ENCODE measurements at regions not wholly inside any gene's neighbourhood (a gene's known extent, or its start where the extent isn't known, plus 50 kb on each side); places are given as distances from the start of the nearest gene placed in this dataset.
"Not testable (repeated sequence)": the region's sequence is repeated elsewhere in the genome, so short reads cannot be mapped to it uniquely, and the experiment has no call there.

- ATAC-seq (no peak), DNase-seq (no peak)
- 81% methylated on average over 2 of the region's 2 CpGs for WGBS
- Histone ChIP-seq H3K27ac (ENCODE audit: low read length) (no peak overlapping the region), H3K4me1 (ENCODE audit: control insufficient read depth, insufficient read depth, low read length) (no peaks in the 10 kb centered on the region), H3K4me3 (ENCODE audit: low read length) (no peak overlapping the region), H3K9me3 (ENCODE audit: control insufficient read depth, low read length) (no peaks in the 10 kb centered on the region), H3K27me3 (ENCODE audit: control insufficient read depth, insufficient read depth) (no peaks in the 10 kb centered on the region)
- intact Hi-C loops (cut with DNase I), result no loop called here
Observed at GRCh38 chr3:164377466-164377865, 700.8 kb downstream of the SI start.

- intact Hi-C loops (cut with DNase I), result no loop called here
- no peak for ATAC-seq
Observed at GRCh38 chr3:164375995-164376394, 702.3 kb downstream of the SI start.

GRCh38 chr3:164375538-164375937, 702.8 kb downstream of the SI start:
- ATAC-seq (no peak), DNase-seq (no peak)
- Histone ChIP-seq H3K27ac (ENCODE audit: low read length) (no peak overlapping the region), H3K27me3 (ENCODE audit: control insufficient read depth, insufficient read depth) (no peaks in the 10 kb centered on the region), H3K9me3 (ENCODE audit: control insufficient read depth, low read length) (no peaks in the 10 kb centered on the region), H3K4me3 (ENCODE audit: low read length) (no peak overlapping the region), H3K4me1 (ENCODE audit: control insufficient read depth, insufficient read depth, low read length) (no peaks in the 10 kb centered on the region)
- intact Hi-C loops (cut with DNase I), result no loop called here
- 93% methylated on average over 1 of the region's 1 CpG for WGBS

More at GRCh38 chr3:164375995-164376394, 702.3 kb downstream of the SI start:
- WGBS, result 84% methylated on average over 1 of the region's 1 CpG
- H3K27me3 ChIP-seq (ENCODE audit: control insufficient read depth, insufficient read depth), result no peaks in the 10 kb centered on the region
- no peak overlapping the region for H3K27ac ChIP-seq (ENCODE audit: low read length)
- no peak for DNase-seq
- H3K4me3 ChIP-seq (ENCODE audit: low read length), result no peak overlapping the region
- H3K9me3 ChIP-seq (ENCODE audit: control insufficient read depth, low read length), result no peaks in the 10 kb centered on the region
- H3K4me1 ChIP-seq (ENCODE audit: control insufficient read depth, insufficient read depth, low read length), result no peaks in the 10 kb centered on the region

- 69% methylated on average over 2 of the region's 2 CpGs for WGBS
- no peak for ATAC-seq
- no peak overlapping the region for H3K4me3 ChIP-seq (ENCODE audit: low read length)
- no peak overlapping the region for H3K27ac ChIP-seq (ENCODE audit: low read length)
- no peaks in the 10 kb centered on the region for H3K9me3 ChIP-seq (ENCODE audit: control insufficient read depth, low read length)
- no peaks in the 10 kb centered on the region for H3K27me3 ChIP-seq (ENCODE audit: control insufficient read depth, insufficient read depth)
- no peak for DNase-seq
- H3K4me1 ChIP-seq (ENCODE audit: control insufficient read depth, insufficient read depth, low read length), result no peaks in the 10 kb centered on the region
- intact Hi-C loops (cut with DNase I), result no loop called here
Observed at GRCh38 chr3:164371681-164372080, 706.6 kb downstream of the SI start.

GRCh38 chr3:164370970-164371369, 707.3 kb downstream of the SI start:
- 60% methylated on average over 5 of the region's 5 CpGs for WGBS
- no peak for ATAC-seq
- H3K9me3 ChIP-seq (ENCODE audit: control insufficient read depth, low read length), result no peaks in the 10 kb centered on the region
- intact Hi-C loops (cut with DNase I), result no loop called here
- no peak overlapping the region for H3K4me3 ChIP-seq (ENCODE audit: low read length)
- no peaks in the 10 kb centered on the region for H3K27me3 ChIP-seq (ENCODE audit: control insufficient read depth, insufficient read depth)
- no peak for DNase-seq
- H3K27ac ChIP-seq (ENCODE audit: low read length), result no peak overlapping the region
- H3K4me1 ChIP-seq (ENCODE audit: control insufficient read depth, insufficient read depth, low read length), result no peaks in the 10 kb centered on the region

GRCh38 chr3:164365242-164365641, 713.1 kb downstream of the SI start:
- no peaks in the 10 kb centered on the region for H3K27me3 ChIP-seq (ENCODE audit: control insufficient read depth, insufficient read depth)
- H3K27ac ChIP-seq (ENCODE audit: low read length), result no peak overlapping the region
- 64% methylated on average over 1 of the region's 1 CpG for WGBS
- no peak overlapping the region for H3K4me3 ChIP-seq (ENCODE audit: low read length)
- DNase-seq (no peak), ATAC-seq (no peak)
- intact Hi-C loops (cut with DNase I), result no loop called here
- H3K9me3 ChIP-seq (ENCODE audit: control insufficient read depth, low read length), result no peaks in the 10 kb centered on the region
- no peaks in the 10 kb centered on the region for H3K4me1 ChIP-seq (ENCODE audit: control insufficient read depth, insufficient read depth, low read length)

- no peak for DNase-seq
- H3K4me1 ChIP-seq (ENCODE audit: control insufficient read depth, insufficient read depth, low read length), result no peaks in the 10 kb centered on the region
- WGBS, result 48% methylated on average over 6 of the region's 6 CpGs
- no peak for ATAC-seq
- no peak overlapping the region for H3K4me3 ChIP-seq (ENCODE audit: low read length)
- no peaks in the 10 kb centered on the region for H3K27me3 ChIP-seq (ENCODE audit: control insufficient read depth, insufficient read depth)
- no peaks in the 10 kb centered on the region for H3K9me3 ChIP-seq (ENCODE audit: control insufficient read depth, low read length)
- intact Hi-C loops (cut with DNase I), result no loop called here
- H3K27ac ChIP-seq (ENCODE audit: low read length), result no peak overlapping the region
Observed at GRCh38 chr3:164364111-164364510, 714.2 kb downstream of the SI start.

- Histone ChIP-seq H3K9me3 (ENCODE audit: control insufficient read depth, low read length) (no peaks in the 10 kb centered on the region), H3K27me3 (ENCODE audit: control insufficient read depth, insufficient read depth) (no peaks in the 10 kb centered on the region), H3K4me1 (ENCODE audit: control insufficient read depth, insufficient read depth, low read length) (no peaks in the 10 kb centered on the region), H3K4me3 (ENCODE audit: low read length) (no peak overlapping the region), H3K27ac (ENCODE audit: low read length) (no peak overlapping the region)
- ATAC-seq, result no peak
- intact Hi-C loops (cut with DNase I), result no loop called here
- 84% methylated on average over 9 of the region's 9 CpGs for WGBS
- DNase-seq, result no peak
Observed at GRCh38 chr3:164360738-164361406, 717.4 kb downstream of the SI start.

- no peak for DNase-seq
- Histone ChIP-seq H3K27me3 (ENCODE audit: control insufficient read depth, insufficient read depth) (no peaks in the 10 kb centered on the region), H3K9me3 (ENCODE audit: control insufficient read depth, low read length) (no peaks in the 10 kb centered on the region), H3K4me1 (ENCODE audit: control insufficient read depth, insufficient read depth, low read length) (no peaks in the 10 kb centered on the region), H3K4me3 (ENCODE audit: low read length) (no peak overlapping the region), H3K27ac (ENCODE audit: low read length) (no peak overlapping the region)
- WGBS, result 84% methylated on average over 10 of the region's 10 CpGs
- intact Hi-C loops (cut with DNase I), result no loop called here
- no peak for ATAC-seq
Observed at GRCh38 chr3:164360078-164360578, 718.2 kb downstream of the SI start.

GRCh38 chr3:164352991-164353390, 725.3 kb downstream of the SI start:
- DNase-seq, result no peak
- no peaks in the 10 kb centered on the region for H3K9me3 ChIP-seq (ENCODE audit: control insufficient read depth, low read length)
- ATAC-seq, result no peak
- H3K27me3 ChIP-seq (ENCODE audit: control insufficient read depth, insufficient read depth), result no peaks in the 10 kb centered on the region
- H3K27ac ChIP-seq (ENCODE audit: low read length), result no peak overlapping the region
- intact Hi-C loops (cut with DNase I), result no loop called here
- no peak overlapping the region for H3K4me3 ChIP-seq (ENCODE audit: low read length)
- no peaks in the 10 kb centered on the region for H3K4me1 ChIP-seq (ENCODE audit: control insufficient read depth, insufficient read depth, low read length)

- Histone ChIP-seq H3K27me3 (ENCODE audit: control insufficient read depth, insufficient read depth) (no peaks in the 10 kb centered on the region), H3K4me3 (ENCODE audit: low read length) (no peak overlapping the region), H3K27ac (ENCODE audit: low read length) (no peak overlapping the region), H3K4me1 (ENCODE audit: control insufficient read depth, insufficient read depth, low read length) (no peaks in the 10 kb centered on the region), H3K9me3 (ENCODE audit: control insufficient read depth, low read length) (no peaks in the 10 kb centered on the region)
- intact Hi-C loops (cut with DNase I), result no loop called here
- no peak for ATAC-seq
- no peak for DNase-seq
Observed at GRCh38 chr3:164351131-164351530, 727.2 kb downstream of the SI start.

GRCh38 chr3:164342206-164342605, 736.1 kb downstream of the SI start:
- DNase-seq; H3K27ac ChIP-seq (ENCODE audit: low read length); H3K27me3 ChIP-seq (ENCODE audit: control insufficient read depth, insufficient read depth); H3K4me1 ChIP-seq (ENCODE audit: control insufficient read depth, insufficient read depth, low read length); H3K4me3 ChIP-seq (ENCODE audit: low read length); ATAC-seq; H3K9me3 ChIP-seq (ENCODE audit: control insufficient read depth, low read length); intact Hi-C loops (cut with DNase I): not testable (repeated sequence)
- 70% methylated on average over 5 of the region's 5 CpGs for WGBS

Data from right cardiac atrium (tissue), 5 donors.